Adrenal gland (tissue), 5 donors: ENCODE measurements at regions not wholly inside any gene's neighbourhood (a gene's known extent, or its start where the extent isn't known, plus 50 kb on each side); places are given as distances from the start of the nearest gene placed in this dataset.

Experiments used
- CTCF ChIP-seq, 6 experiments: fragments of 450-650 bp in 4 of 6; fragments of 200-600 bp in 2 of 6; sonication (generic) in 1 of 6; IDR thresholded peaks; 1 replicate in 5 of 6; 2 replicates in 1 of 6; pipeline versions ENCODE4 v1.5.1 to v1.8.0; 2016 to 2021; ENCODE audit warnings: antibody characterized with exemption in 6 of 6, mild to moderate bottlenecking in 2 of 6, moderate library complexity in 1 of 6
- POLR2A ChIP-seq, 2 donors: fragments of 450-650 bp; IDR thresholded peaks; one replicate each; pipeline ENCODE4 v1.6.1; 2017; ENCODE audit warnings: antibody characterized with exemption in 2 of 2, mild to moderate bottlenecking in 2 of 2, moderate library complexity in 1 of 2
- donor health status: DM: no; HTN: no; CAD: no.

GRCh38 chr6:165886169-165886568 is 223.1 kb upstream of the PDE10A start:
- TF ChIP-seq CTCF (IDR thresholded peaks at IDR 0.05) (no peak), POLR2A (IDR thresholded peaks at IDR 0.05) (no peak)
